ENCODE measurements at regions not wholly inside any gene's neighbourhood (a gene's known extent, or its start where the extent isn't known, plus 50 kb on each side); places are given as distances from the start of the nearest gene placed in this dataset.

GRCh38 chr2:137873536-137874244 is 90.6 kb upstream of the HNMT start:
- no peak for TF ChIP-seq CTCF (IDR thresholded peaks at IDR 0.05)
- no peak for DNase-seq (ENCODE audit: low spot score)
- Histone ChIP-seq H3K27ac (no peak overlapping the region), H3K4me3 (no peak overlapping the region)

- H3K4me3 ChIP-seq: no peak overlapping the region
- no peak for TF ChIP-seq CTCF (IDR thresholded peaks at IDR 0.05)
- no peak overlapping the region for H3K27ac ChIP-seq
- DNase-seq (ENCODE audit: low spot score): no peak
Observed at GRCh38 chr2:137879121-137879520, 85.2 kb upstream of the HNMT start.

- no peak for TF ChIP-seq CTCF (IDR thresholded peaks at IDR 0.05)
- Histone ChIP-seq H3K4me3 (no peak overlapping the region), H3K27ac (no peak overlapping the region)
- no peak for DNase-seq (ENCODE audit: low spot score)
Observed at GRCh38 chr2:137881711-137882110, 82.6 kb upstream of the HNMT start.

GRCh38 chr2:137886083-137886831 is 78.0 kb upstream of the HNMT start:
- no peak for DNase-seq (ENCODE audit: low spot score)
- Histone ChIP-seq H3K27ac (no peak overlapping the region), H3K4me3 (no peak overlapping the region)
- TF ChIP-seq CTCF (IDR thresholded peaks at IDR 0.05): no peak

GRCh38 chr2:137888845-137889244 is 75.4 kb upstream of the HNMT start:
- TF ChIP-seq CTCF (IDR thresholded peaks at IDR 0.05): no peak
- no peak overlapping the region for H3K27ac ChIP-seq
- H3K4me3 ChIP-seq: no peak overlapping the region
- DNase-seq (ENCODE audit: low spot score): no peak

- DNase-seq (ENCODE audit: low spot score): no peak
- no peak for TF ChIP-seq CTCF (IDR thresholded peaks at IDR 0.05)
- Histone ChIP-seq H3K4me3 (no peak overlapping the region), H3K27ac (no peak overlapping the region)
Observed at GRCh38 chr2:137892739-137893138, 71.5 kb upstream of the HNMT start.

GRCh38 chr2:137893145-137893544 is 71.1 kb upstream of the HNMT start:
- no peak overlapping the region for H3K27ac ChIP-seq
- no peak for DNase-seq (ENCODE audit: low spot score)
- no peak overlapping the region for H3K4me3 ChIP-seq
- no peak for TF ChIP-seq CTCF (IDR thresholded peaks at IDR 0.05)
